SKM-1 (cell line): ENCODE measurements at regions not wholly inside any gene's neighbourhood (a gene's known extent, or its start where the extent isn't known, plus 50 kb on each side); places are given as distances from the start of the nearest gene placed in this dataset.
"Not testable (repeated sequence)": the region's sequence is repeated elsewhere in the genome, so short reads cannot be mapped to it uniquely, and the experiment has no call there.

Experiments
- DNase-seq: peaks from one replicate; lab custom pipeline; 2025; ENCODE audit not compliant: unreplicated experiment; lab: John Stamatoyannopoulos, UW

- no peak for DNase-seq
Measured at GRCh38 chrX:3962511-3963311, 249.3 kb upstream of the PRKX start.

GRCh38 chrX:3960952-3961351 lies 247.5 kb upstream of the PRKX start:
- DNase-seq: no peak

GRCh38 chrX:3951859-3952258 lies 238.4 kb upstream of the PRKX start:
- no peak for DNase-seq

GRCh38 chrX:3950373-3950772 lies 236.9 kb upstream of the PRKX start:
- no peak for DNase-seq

GRCh38 chrX:3943965-3944364 lies 230.5 kb upstream of the PRKX start:
- DNase-seq: no peak

GRCh38 chrX:3940000-3940610 lies 226.7 kb upstream of the PRKX start:
- DNase-seq: no peak

GRCh38 chrX:3938587-3938986 lies 225.1 kb upstream of the PRKX start:
- no peak for DNase-seq

GRCh38 chrX:3935196-3935595 lies 221.7 kb upstream of the PRKX start:
- not testable (repeated sequence) for DNase-seq

- not testable (repeated sequence) for DNase-seq
Measured at GRCh38 chrX:3920424-3921017, 207.1 kb upstream of the PRKX start.

GRCh38 chrX:3919668-3920423 lies 206.4 kb upstream of the PRKX start:
- DNase-seq: not testable (repeated sequence)

GRCh38 chrX:3914813-3915212 lies 201.4 kb upstream of the PRKX start:
- DNase-seq: not testable (repeated sequence)

- DNase-seq: not testable (repeated sequence)
Measured at GRCh38 chrX:3914059-3914458, 200.6 kb upstream of the PRKX start.

- not testable (repeated sequence) for DNase-seq
Measured at GRCh38 chrX:3911012-3911411, 197.6 kb upstream of the PRKX start.

GRCh38 chrX:3910611-3911010 lies 197.2 kb upstream of the PRKX start:
- not testable (repeated sequence) for DNase-seq

- not testable (repeated sequence) for DNase-seq
Measured at GRCh38 chrX:3905522-3906258, 192.2 kb upstream of the PRKX start.

GRCh38 chrX:3902222-3902621 lies 188.8 kb upstream of the PRKX start:
- not testable (repeated sequence) for DNase-seq

GRCh38 chrX:3896755-3897154 lies 183.3 kb upstream of the PRKX start:
- DNase-seq: not testable (repeated sequence)

- not testable (repeated sequence) for DNase-seq
Measured at GRCh38 chrX:3882553-3882920, 169.1 kb upstream of the PRKX start.

GRCh38 chrX:3881898-3882552 lies 168.6 kb upstream of the PRKX start:
- DNase-seq: not testable (repeated sequence)

GRCh38 chrX:3881255-3881895 lies 167.9 kb upstream of the PRKX start:
- not testable (repeated sequence) for DNase-seq
